NCI-H187 treated with DMSO at 0.1 percent for 48 hours (cell line): ENCODE measurements at regions not wholly inside any gene's neighbourhood (a gene's known extent, or its start where the extent isn't known, plus 50 kb on each side); places are given as distances from the start of the nearest gene placed in this dataset.

Experiments
- DNase-seq: peaks from one replicate; lab custom pipeline; 2025; lab: John Stamatoyannopoulos, UW

- DNase-seq = no peak
These were observed 182.2 kb upstream of the PCDH15 start for GRCh38 chr10:54983255-54983654.

GRCh38 chr10:54962134-54962900 is 161.3 kb upstream of the PCDH15 start:
- no peak for DNase-seq

DNA sequence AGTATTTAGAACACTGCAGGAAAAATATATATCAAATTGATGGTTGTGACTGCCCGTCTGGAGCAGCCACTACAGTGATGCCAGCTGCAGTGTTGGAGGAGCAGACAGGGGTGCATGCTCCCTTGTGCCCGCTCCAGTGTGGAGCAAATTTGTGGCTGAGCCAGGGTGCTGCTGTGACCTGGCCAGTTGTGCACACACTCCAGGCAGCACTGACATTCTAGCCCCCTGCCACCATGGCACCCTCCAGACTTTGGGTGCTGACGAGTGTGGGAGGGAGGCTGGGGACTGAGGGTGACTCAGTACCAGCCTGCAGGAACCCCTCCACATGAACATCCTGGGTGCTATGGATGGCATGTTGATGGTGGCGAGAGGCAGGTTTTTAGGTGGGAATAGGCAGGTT is 160.0 kb upstream of the PCDH15 start:
- no peak for DNase-seq

- no peak for DNase-seq
These were observed 157.8 kb upstream of the PCDH15 start for GRCh38 chr10:54958844-54959243.

- no peak for DNase-seq
These were observed 146.6 kb upstream of the PCDH15 start for GRCh38 chr10:54947605-54948004.

- no peak for DNase-seq
These were observed 139.4 kb upstream of the PCDH15 start for GRCh38 chr10:54940418-54940817.

- DNase-seq = no peak
These were observed 113.0 kb upstream of the PCDH15 start for GRCh38 chr10:54914049-54914448.

GRCh38 chr10:54909165-54909564 is 108.1 kb upstream of the PCDH15 start:
- no peak for DNase-seq

DNA sequence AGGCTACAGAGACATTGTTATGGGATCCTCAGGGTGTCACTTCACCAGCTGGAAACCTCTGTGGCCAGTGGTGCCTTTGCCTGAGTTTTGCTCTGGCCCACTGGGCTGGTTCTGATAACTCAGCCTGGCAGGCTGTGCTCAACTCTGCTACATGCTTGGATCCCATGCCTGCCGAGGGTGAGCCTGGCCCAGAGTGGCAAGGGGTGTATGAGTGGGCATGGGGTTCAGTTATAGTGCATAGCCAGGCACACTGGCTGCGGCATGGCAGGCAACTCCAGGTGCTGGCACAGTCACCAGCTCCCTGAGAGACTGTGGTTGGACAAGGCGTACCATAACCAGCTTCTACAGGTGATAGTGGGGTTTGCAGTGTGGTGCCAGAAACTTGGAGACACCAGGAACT is 107.0 kb upstream of the PCDH15 start:
- no peak for DNase-seq

- DNase-seq = no peak
These were observed 105.9 kb upstream of the PCDH15 start for GRCh38 chr10:54906940-54907339.

- DNase-seq = no peak
These were observed 104.7 kb upstream of the PCDH15 start for GRCh38 chr10:54905578-54906192.

DNA sequence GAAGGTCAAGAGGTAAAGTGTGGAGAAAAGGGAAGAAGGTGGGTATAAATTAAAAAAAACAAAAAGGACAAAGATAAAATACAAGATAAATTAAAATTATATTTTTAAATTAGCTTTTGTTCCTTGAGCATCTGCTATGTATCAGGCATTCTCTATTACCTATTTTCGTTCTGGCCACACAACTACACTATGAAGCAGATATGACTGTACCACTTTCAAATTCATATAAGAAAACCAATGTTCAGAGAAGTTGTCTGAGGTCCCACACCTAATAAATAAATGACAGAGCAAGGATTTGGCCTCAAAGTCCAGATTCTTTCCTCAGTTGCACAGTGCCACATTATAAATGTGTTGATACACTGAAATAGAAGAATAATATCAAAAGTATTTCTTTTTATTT is 103.8 kb upstream of the PCDH15 start:
- DNase-seq = no peak

DNA sequence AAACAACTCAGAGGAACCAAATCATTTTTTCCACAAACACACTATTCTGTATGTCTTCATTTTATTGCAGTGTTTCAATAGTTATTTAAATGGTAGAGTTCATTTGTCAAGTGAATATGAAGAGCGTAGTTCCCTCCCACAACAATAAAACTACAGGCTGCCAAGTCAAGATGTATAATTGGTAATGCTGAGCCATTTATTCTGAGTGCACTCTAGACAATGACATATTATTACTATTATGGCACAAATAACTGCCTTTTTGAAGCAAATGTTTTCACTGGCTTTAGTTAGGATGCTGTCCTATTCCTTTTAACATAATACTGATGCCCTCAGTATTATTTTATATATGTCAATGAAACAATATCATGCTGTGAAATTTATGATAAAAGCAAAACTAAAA is 102.7 kb upstream of the PCDH15 start:
- DNase-seq = no peak

DNA sequence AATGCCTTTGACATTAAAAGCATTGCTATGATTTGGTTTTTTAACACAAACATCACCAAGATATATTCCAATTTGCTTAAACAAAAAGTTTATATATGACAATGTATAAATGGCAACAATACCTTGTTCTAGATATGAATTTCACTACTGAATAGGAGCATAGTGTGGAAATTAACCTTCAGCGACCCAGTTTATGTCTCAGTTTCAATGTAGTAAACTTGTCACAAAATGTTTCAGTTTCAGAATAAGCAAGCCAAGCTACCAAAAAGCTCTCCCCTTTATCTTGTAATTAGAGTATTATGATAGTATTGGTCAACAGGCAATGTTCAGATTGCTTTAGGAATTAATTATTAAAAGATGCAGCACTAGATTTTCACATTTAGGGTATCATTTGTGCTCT is 99.6 kb upstream of the PCDH15 start:
- DNase-seq = no peak

DNA sequence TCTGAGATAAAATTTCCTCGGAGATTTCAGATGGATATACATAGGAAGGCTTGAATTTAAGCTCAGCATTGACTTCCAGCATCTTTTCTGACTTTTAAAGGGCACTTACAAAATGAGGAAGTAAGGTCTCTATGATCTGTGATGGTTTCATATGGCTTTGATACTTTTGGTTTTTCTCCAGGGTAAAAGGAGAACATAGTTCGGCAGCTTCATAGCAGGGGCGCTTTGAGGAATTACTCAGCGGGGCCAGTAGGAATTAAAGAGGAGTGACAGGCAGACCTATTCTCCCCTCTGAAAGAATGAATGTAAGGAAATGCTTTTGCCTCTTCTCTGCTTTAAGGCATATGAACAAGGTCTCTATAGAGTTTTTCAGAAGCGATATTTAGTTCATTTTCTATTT is 80.0 kb upstream of the PCDH15 start:
- no peak for DNase-seq

- DNase-seq = no peak
These were observed 68.0 kb upstream of the PCDH15 start for GRCh38 chr10:54869022-54869421.

- no peak for DNase-seq
These were observed 65.6 kb upstream of the PCDH15 start for GRCh38 chr10:54866666-54867065.

- DNase-seq = no peak
These were observed 53.8 kb upstream of the PCDH15 start for GRCh38 chr10:54854843-54855242.

DNA sequence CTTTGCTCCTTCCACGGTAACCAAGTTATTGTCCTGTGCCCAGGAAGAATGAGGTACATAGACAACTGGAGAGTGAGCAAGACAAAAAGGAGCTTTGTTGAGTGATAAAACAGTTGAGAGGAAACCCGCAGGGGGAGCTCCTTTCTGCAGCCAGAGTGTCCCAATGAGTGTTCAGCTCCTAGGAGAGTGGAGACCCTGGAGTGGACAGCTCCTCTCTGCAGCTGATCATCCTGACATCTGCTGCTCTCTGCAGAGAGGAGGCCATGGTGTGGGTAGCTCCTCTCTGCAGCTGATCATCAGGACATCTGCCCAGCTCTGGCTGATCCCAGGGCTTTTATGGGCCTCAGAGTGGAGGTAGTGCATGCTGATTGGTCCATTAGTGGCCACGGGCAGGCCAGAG is 53.4 kb upstream of the PCDH15 start:
- DNase-seq = no peak

DNA sequence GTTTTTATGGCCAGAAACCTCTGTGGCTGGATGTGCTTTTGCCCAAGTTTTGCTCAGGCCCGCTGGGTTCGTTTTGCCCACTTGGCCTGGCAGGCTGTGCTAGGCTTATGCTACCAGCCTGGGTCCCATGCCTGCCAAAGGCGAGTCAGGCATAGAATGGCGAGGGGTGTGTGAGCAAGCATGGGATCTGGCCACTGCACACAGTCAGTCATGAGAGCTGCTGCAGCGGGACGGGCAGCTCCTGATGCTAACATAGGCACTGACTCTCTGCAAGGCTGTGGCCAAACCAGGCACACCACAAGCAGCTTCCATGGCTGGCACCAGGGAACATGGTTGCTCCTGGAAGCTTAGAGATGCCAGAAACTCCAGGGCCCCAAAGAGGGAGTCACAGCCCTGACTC is 52.9 kb upstream of the PCDH15 start:
- DNase-seq = no peak
